Adrenal gland (tissue), 9 donors: ENCODE measurements at regions not wholly inside any gene's neighbourhood (a gene's known extent, or its start where the extent isn't known, plus 50 kb on each side); places are given as distances from the start of the nearest gene placed in this dataset.

ENCODE experiments used
- DNase-seq, 7 donors: peaks; one replicate each; pipeline ENCODE4 v3.0.0-alpha.2; 2019 to 2020
- H3K27ac ChIP-seq, 5 donors: fragments of 200-600 bp; sonication (generic) in 4 of 5; 1 replicate in 3 of 5; 2 replicates in 2 of 5; pipeline versions ENCODE4 v1.5.1 to v1.8.0; 2016 to 2020; ENCODE audit warnings: mild to moderate bottlenecking in 1 of 5
- H3K27me3 ChIP-seq: fragments of 200-600 bp; 2 replicates; pipeline ENCODE4 v1.8.0; 2021
- H3K36me3 ChIP-seq, 2 donors: fragments of 200-600 bp; replicated peaks in 1 of 2; 1 replicate in 1 of 2; 2 replicates in 1 of 2; pipeline versions ENCODE4 v1.5.1 to v1.8.0; 2018 to 2022
- H3K4me1 ChIP-seq, 2 donors: fragments of 200-600 bp; replicated peaks in 1 of 2; 1 replicate in 1 of 2; 2 replicates in 1 of 2; pipeline versions ENCODE4 v1.5.1 to v1.8.0; 2018 to 2021
- H3K4me3 ChIP-seq, 4 donors: fragments of 200-600 bp; sonication (generic) in 3 of 4; one replicate each; pipeline ENCODE4 v1.5.1; 2016 to 2018
- H3K9me3 ChIP-seq, 3 donors: fragments of 200-600 bp; sonication (generic) in 1 of 3; replicated peaks in 1 of 3; 1 replicate in 2 of 3; 2 replicates in 1 of 3; pipeline versions ENCODE4 v1.5.1 to v1.8.0; 2016 to 2021
- POLR2A ChIP-seq, 2 donors: fragments of 450-650 bp; IDR thresholded peaks; one replicate each; pipeline ENCODE4 v1.6.1; 2017; ENCODE audit warnings: antibody characterized with exemption in 2 of 2, mild to moderate bottlenecking in 2 of 2, moderate library complexity in 1 of 2
- WGBS, 4 donors: extraction: QIAGEN DNeasy Blood & Tissue Kit in 2 of 4; methylation state at CpG; one replicate each; pipeline versions ENCODE4 v1.1.5 to v1.1.7; 2013 to 2017; 5-methylcytosine and 5-hydroxymethylcytosine counted together
- intact Hi-C, 2 donors: fragments of 100-400 bp; cut with DNase I; formaldehyde crosslinking; loops; one replicate each; pipeline versions ENCODE4 v1.14.1 to v1.15.0; 2022 to 2023
- TF ChIP-seq, protein P1 (sequence below), 6 experiments: fragments of 450-650 bp in 4 of 6; fragments of 200-600 bp in 2 of 6; sonication (generic) in 1 of 6; IDR thresholded peaks; 1 replicate in 5 of 6; 2 replicates in 1 of 6; pipeline versions ENCODE4 v1.5.1 to v1.8.0; 2016 to 2021; ENCODE audit warnings: antibody characterized with exemption in 6 of 6, mild to moderate bottlenecking in 2 of 6, moderate library complexity in 1 of 6
- donor health status: healthy with polysubstance abuse.
- donor health status: Bipolar disorder and iron deficiency.
- donor health status: DM: yes; HTN: yes; CAD: no.
- donor health status: DM: no; HTN: no; CAD: no.
- donor health status: DM: no; HTN: no; CAD: no.

DNA sequence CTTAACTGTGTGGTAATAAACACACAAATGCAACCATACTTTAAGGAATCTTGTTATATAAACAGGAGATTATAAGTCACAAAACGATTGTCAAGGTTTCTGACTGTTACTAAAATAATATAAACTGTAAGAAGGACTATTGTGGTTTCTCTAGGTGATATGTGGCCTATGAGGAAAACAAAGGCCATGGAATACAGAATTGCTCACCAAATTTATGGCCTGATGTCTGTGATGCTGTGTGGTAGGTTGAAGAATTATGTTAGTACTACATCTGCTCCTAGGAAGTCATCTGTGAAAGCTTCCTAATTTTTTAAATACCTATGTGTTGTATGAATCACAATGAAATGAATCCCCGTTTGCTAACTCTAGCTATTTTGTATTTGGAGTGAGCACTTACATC is 875.4 kb upstream of the MAP3K7 start:
- H3K4me1 ChIP-seq: no peaks in the 10 kb centered on the region
- intact Hi-C loops: no loop called here
- no peak for DNase-seq
- no peak overlapping the region for H3K4me3 ChIP-seq
- H3K27ac ChIP-seq: no peak overlapping the region
- H3K36me3 ChIP-seq: no peaks in the 10 kb centered on the region
- no peaks in the 10 kb centered on the region for H3K27me3 ChIP-seq
- WGBS, 4 donors: 45 to 65% (median 56%) methylated on average over 2 of the region's 2 CpGs
- no peaks in the 10 kb centered on the region for H3K9me3 ChIP-seq
- no peak for TF ChIP-seq POLR2A (IDR thresholded peaks at IDR 0.05)
- TF ChIP-seq, protein P1, sequence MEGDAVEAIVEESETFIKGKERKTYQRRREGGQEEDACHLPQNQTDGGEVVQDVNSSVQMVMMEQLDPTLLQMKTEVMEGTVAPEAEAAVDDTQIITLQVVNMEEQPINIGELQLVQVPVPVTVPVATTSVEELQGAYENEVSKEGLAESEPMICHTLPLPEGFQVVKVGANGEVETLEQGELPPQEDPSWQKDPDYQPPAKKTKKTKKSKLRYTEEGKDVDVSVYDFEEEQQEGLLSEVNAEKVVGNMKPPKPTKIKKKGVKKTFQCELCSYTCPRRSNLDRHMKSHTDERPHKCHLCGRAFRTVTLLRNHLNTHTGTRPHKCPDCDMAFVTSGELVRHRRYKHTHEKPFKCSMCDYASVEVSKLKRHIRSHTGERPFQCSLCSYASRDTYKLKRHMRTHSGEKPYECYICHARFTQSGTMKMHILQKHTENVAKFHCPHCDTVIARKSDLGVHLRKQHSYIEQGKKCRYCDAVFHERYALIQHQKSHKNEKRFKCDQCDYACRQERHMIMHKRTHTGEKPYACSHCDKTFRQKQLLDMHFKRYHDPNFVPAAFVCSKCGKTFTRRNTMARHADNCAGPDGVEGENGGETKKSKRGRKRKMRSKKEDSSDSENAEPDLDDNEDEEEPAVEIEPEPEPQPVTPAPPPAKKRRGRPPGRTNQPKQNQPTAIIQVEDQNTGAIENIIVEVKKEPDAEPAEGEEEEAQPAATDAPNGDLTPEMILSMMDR (IDR thresholded peaks at IDR 0.05): no peak

DNA sequence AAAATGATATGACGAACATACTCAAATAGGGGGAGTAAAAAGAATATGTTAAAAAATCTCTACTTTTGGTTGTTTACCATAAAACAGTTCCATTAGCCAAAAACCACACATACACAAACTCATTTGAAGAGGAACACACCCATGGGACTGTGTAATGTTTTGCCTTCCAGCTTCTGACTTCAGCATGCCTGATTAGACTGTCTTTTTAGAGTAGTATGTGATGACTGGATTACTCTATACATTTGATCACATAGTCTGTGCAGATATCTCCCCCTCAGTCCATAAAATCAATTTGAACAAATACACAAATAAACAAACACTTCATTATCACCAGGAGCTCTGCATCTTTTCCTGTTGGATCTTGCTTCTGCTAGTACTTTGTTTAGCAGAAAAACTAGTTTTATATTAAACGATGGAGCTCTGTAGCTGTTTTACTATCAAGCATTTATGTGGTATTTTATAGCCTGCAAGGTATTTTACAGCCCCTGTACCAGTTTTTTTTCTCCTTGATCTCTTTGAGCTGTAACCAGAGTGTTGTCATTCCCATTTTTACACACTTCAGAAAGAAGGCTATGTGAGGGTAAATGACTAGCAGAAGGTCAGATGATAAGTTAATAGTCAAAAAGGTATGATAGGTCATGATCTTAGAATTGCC is 866.5 kb upstream of the MAP3K7 start:
- Histone ChIP-seq H3K27me3 (no peaks in the 10 kb centered on the region), H3K4me3 (no peak overlapping the region), H3K27ac (no peak overlapping the region), H3K4me1 (no peaks in the 10 kb centered on the region), H3K36me3 (no peaks in the 10 kb centered on the region), H3K9me3 (no peaks in the 10 kb centered on the region)
- intact Hi-C loops: no loop called here
- DNase-seq: no peak
- WGBS, 4 donors: 75 to 88% (median 78%) methylated on average over 2 of the region's 2 CpGs
- TF ChIP-seq, protein P1 (IDR thresholded peaks at IDR 0.05): no peak
- no peak for TF ChIP-seq POLR2A (IDR thresholded peaks at IDR 0.05)

DNA sequence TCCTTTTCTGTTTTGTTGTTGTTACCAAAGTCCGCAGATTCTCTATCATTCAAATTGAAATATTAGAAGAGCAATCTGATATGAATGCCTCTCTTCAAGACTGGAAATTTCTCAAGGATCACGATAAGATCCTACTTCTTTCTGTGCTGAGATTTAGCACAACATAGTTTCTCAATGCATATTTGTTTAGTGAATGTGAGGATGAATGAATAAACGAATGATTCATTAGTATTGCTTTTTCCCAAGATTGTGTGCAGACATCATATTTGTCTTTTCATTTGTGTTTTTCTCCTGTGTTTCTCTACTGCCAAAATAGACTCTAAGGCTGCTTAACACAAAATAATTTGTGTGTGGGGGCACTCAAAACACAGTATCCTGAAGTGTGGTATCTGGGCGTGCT is 862.7 kb upstream of the MAP3K7 start:
- DNase-seq: no peak
- Histone ChIP-seq H3K4me1 (no peaks in the 10 kb centered on the region), H3K36me3 (no peaks in the 10 kb centered on the region), H3K4me3 (no peak overlapping the region), H3K27ac (no peak overlapping the region), H3K9me3 (no peaks in the 10 kb centered on the region), H3K27me3 (no peaks in the 10 kb centered on the region)
- intact Hi-C loops: no loop called here
- 70 to 81% (median 79%) methylated on average over 4 of the region's 4 CpGs for WGBS, 4 donors
- TF ChIP-seq, protein P1 (IDR thresholded peaks at IDR 0.05): no peak
- TF ChIP-seq POLR2A (IDR thresholded peaks at IDR 0.05): no peak

DNA sequence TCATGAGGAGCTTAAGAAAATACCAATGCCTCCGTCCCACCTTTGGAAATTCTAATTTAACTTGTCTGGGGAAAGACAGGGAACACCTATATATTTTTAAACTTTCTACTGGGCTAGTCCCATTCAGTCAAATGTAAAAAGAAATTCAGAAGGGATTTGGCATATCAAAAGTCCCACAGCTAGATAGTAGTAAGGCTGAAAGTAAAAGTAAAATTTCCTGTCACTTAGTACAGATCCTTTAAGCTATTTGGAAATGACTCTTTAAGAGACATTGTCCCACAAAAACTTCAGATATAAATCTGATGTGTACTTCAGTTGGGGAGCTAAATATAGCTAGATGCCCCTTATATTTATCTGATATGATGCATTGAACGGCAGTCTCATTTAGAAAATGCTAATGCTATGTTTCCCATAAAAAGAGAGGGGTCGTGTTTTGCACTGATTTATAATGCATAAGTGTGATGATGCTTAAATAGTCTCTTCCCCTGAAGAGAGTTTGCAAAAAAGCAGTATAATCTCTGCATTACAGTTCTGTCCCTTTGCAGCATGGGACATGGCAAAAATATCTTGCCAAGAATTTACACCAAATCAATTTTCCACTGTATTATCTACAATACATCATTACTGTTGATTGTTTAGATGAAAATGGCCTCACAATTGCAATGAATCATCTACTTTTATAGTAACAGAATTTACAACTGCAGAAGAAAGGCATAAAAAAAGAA is 860.8 kb upstream of the MAP3K7 start:
- Histone ChIP-seq H3K4me1 (no peaks in the 10 kb centered on the region), H3K27me3 (no peaks in the 10 kb centered on the region), H3K4me3 (no peak overlapping the region), H3K27ac (no peak overlapping the region), H3K9me3 (no peaks in the 10 kb centered on the region), H3K36me3 (no peaks in the 10 kb centered on the region)
- TF ChIP-seq POLR2A (IDR thresholded peaks at IDR 0.05): no peak
- TF ChIP-seq, protein P1 (IDR thresholded peaks at IDR 0.05): no peak
- no peak for DNase-seq
- 74 to 82% (median 80%) methylated on average over 3 of the region's 3 CpGs for WGBS, 4 donors
- intact Hi-C loops: no loop called here
